GM19455 (cell line): ENCODE measurements at regions not wholly inside any gene's neighbourhood (a gene's known extent, or its start where the extent isn't known, plus 50 kb on each side); places are given as distances from the start of the nearest gene placed in this dataset.
A peak's percentile ranks its signal among the peaks of the same experiment; 100 is the strongest.
"Not testable (repeated sequence)": the region's sequence is repeated elsewhere in the genome, so short reads cannot be mapped to it uniquely, and the experiment has no call there.

Experiments
- ATAC-seq: cut with Tn5 transposase; IDR thresholded peaks from one replicate; pipeline ENCODE4 v1.9.1; 2021; ENCODE audit not compliant: unreplicated experiment

- ATAC-seq: no peak
Measured at GRCh38 chr10:83723080-83723479, 416.2 kb upstream of the GHITM start.

GRCh38 chr10:83724471-83725241, 414.7 kb upstream of the GHITM start:
- ATAC-seq: peak; percentile 75

GRCh38 chr10:83725567-83725966, 413.7 kb upstream of the GHITM start:
- ATAC-seq: no peak

GRCh38 chr10:83734278-83734677, 405.0 kb upstream of the GHITM start:
- no peak for ATAC-seq

- no peak for ATAC-seq
Measured at GRCh38 chr10:83736008-83736407, 403.3 kb upstream of the GHITM start.

GRCh38 chr10:83750604-83751003, 388.7 kb upstream of the GHITM start:
- no peak for ATAC-seq

GRCh38 chr10:83753490-83753889, 385.8 kb upstream of the GHITM start:
- ATAC-seq: no peak

- ATAC-seq: no peak
Measured at GRCh38 chr10:83754857-83755256, 384.5 kb upstream of the GHITM start.

GRCh38 chr10:83760142-83760541, 379.2 kb upstream of the GHITM start:
- ATAC-seq: no peak

GRCh38 chr10:83764666-83765065, 374.6 kb upstream of the GHITM start:
- no peak for ATAC-seq

- ATAC-seq: no peak
Measured at GRCh38 chr10:83765731-83766130, 373.6 kb upstream of the GHITM start.

- ATAC-seq: no peak
Measured at GRCh38 chr10:83769281-83769820, 370.0 kb upstream of the GHITM start.

GRCh38 chr10:83786701-83787100, 352.6 kb upstream of the GHITM start:
- ATAC-seq: not testable (repeated sequence)

- ATAC-seq: no peak
Measured at GRCh38 chr10:83801983-83802382, 337.3 kb upstream of the GHITM start.

GRCh38 chr10:83806717-83807116, 332.6 kb upstream of the GHITM start:
- ATAC-seq: no peak

GRCh38 chr10:83809001-83809400, 330.3 kb upstream of the GHITM start:
- ATAC-seq: no peak

GRCh38 chr10:83816942-83817341, 322.4 kb upstream of the GHITM start:
- ATAC-seq: peak; percentile 93

GRCh38 chr10:83817797-83818196, 321.5 kb upstream of the GHITM start:
- ATAC-seq: no peak

- ATAC-seq: no peak
Measured at GRCh38 chr10:83819609-83820008, 319.7 kb upstream of the GHITM start.

GRCh38 chr10:83820033-83820432, 319.3 kb upstream of the GHITM start:
- no peak for ATAC-seq

- no peak for ATAC-seq
Measured at GRCh38 chr10:83824099-83824498, 315.2 kb upstream of the GHITM start.

- no peak for ATAC-seq
Measured at GRCh38 chr10:83834096-83834495, 305.2 kb upstream of the GHITM start.
